Bone marrow (tissue), 2 donors: ENCODE measurements at regions not wholly inside any gene's neighbourhood (a gene's known extent, or its start where the extent isn't known, plus 50 kb on each side); places are given as distances from the start of the nearest gene placed in this dataset.

Experiments used
- DNase-seq, 2 donors: peaks; one replicate each; lab custom pipeline; 2025; lab: John Stamatoyannopoulos, UW

DNA sequence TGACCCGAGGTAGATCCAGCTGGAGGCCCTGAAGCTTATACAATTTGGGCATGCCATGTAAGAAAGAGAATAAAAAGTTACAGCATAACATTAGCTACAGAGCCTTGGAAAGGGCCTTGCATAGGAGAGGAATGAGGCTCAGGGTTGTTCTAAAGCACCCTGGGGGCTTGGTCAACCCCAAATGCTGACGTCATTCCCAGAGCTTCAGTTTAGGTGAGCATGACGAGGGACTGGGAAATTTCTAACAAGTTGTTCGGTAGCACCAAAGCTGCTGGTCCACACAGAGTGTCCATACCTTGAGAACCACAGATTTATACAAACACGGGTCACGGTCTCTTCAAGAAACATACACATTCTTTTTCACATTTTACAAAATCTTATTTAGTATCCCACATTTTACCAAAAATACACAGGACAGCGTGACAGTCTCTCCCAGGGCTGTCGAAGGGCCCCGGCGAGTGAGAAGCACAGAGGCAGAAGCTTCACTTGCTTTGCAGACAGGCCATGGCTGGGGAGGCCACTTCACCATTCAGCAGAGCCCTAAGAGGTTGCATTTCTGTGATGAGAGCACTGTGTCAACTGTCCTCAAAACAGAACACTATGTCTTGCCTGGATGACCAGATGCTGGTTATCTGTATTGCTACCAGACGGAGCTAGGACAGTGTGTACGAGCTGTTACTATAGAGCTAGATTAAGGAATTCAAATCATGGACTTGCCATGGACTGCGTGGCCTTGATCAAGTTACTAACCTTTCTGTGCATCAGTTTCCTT lies 68.2 kb upstream of the ARRDC4 start:
- DNase-seq = no peak

DNA sequence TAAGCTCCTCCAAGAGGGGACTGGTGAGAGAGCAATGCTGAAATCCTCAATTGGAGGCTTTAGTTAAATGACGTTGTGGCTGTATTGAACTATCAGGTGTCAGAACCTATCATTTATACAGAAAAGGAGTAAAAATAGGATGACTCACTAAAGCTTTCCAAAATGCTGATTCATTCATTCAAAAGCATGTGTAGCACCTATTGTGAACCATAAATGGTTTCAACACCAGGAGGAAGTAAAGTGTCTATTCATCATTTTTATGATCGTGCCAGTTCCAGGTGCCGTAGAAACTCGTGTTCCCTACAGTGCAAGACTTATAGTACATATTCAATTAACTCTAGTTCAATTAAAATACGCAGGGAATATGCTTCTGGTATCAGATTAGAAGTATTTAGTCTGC lies 66.5 kb upstream of the ARRDC4 start:
- DNase-seq = no peak

- DNase-seq = no peak
Observed at GRCh38 chr15:97899981-97900380, 60.5 kb upstream of the ARRDC4 start.

DNA sequence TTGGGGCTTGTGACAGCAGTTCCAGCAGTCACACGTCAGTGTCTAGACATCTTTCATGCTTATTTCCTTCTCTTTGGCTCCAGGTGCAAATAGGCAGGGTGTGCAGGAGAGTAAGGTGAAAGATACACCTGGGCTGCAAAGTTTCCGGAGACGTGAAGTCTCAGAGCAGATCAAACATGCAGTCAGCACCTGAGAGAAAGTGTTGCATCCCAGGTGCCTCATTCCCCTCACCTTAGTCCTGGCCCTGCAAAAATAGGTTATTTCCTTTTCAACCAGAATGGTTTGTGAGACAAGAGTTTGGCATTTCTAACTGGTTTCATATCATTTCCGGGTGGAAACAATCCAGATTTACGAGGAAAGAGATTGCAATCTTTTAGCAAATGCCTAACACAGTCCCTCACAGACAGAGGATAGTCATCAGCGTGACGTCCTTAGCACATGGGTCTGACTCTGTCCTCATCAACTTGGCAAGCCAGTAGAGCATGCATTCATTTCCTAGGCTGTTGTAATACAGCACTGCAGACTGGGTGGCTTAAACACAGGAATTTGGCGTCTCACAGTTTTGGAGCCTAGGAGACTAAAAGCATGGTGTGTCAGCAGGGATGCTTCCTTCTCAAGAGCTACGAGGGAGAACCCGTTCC lies 58.2 kb upstream of the ARRDC4 start:
- no peak for DNase-seq

- no peak for DNase-seq
Observed at GRCh38 chr15:97903560-97903959, 56.9 kb upstream of the ARRDC4 start.

DNA sequence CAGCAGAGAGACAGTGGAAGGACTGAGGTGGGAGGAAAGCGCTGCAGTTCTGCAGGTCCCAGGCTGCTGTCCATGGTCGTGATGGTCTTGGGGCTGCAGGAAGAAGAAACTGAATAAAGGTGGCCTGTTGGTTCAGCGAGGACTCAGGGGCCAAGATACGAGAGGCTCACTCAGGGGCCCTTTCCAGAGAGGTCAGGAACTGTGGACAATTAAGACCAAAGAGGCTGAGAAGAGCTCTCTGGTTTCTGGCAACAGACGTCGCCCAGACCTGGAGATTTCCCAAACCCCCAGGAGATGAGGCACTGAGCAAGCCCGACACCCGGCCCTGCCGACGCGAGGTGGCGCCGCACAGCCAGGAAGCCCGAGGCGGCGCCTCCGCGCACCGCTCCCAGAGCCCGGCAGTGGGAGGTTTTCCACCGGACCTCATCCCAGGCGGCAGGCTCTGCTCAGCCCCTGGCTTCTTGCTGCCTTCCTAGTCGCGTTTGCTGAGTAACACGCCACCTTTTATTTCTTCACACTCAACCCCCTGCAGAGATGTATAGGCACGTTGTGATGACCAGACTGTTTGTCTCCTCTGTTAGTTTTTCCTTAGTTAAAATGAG lies 56.4 kb upstream of the ARRDC4 start:
- peak in 1 of 2 donors; percentile 3 for DNase-seq

GRCh38 chr15:97909291-97909891 lies 51.1 kb upstream of the ARRDC4 start:
- DNase-seq = peak; percentile 8 to 36
